ENCODE measurements at regions not wholly inside any gene's neighbourhood (a gene's known extent, or its start where the extent isn't known, plus 50 kb on each side); places are given as distances from the start of the nearest gene placed in this dataset.

- no peak overlapping the region for H3K18ac ChIP-seq (ENCODE audit: low read depth, low read length)
- no peaks in the 10 kb centered on the region for H4K20me1 ChIP-seq (ENCODE audit: insufficient read depth, low read length)
- H2BK120ac ChIP-seq (ENCODE audit: low read depth, low read length), result no peak overlapping the region
- no peak overlapping the region for H3K23ac ChIP-seq (ENCODE audit: low read depth, low read length)
- H3K27me3 ChIP-seq (ENCODE audit: control insufficient read depth, insufficient read depth, low read length), result peaks cover 5% of the 10 kb centered on the region; the same call in 1 of the 2 replicates
- H3K4me2 ChIP-seq (ENCODE audit: low read depth, low read length), result no peak overlapping the region
- no peak overlapping the region for H4K8ac ChIP-seq (ENCODE audit: low read depth in 2 of 2, low read length in 2 of 2)
- CTCF ChIA-PET, result no interaction called here
- H2AK9ac ChIP-seq (replicated peaks; ENCODE audit: low read depth, low read length, poor library complexity), result no peak overlapping the region
- no peaks in the 10 kb centered on the region for H3K79me1 ChIP-seq (ENCODE audit: low read depth in 1 of 2, low read length in 2 of 2)
- POLR2A ChIA-PET (ENCODE audit: unreplicated experiment), result no interaction called here
- ATAC-seq (ENCODE audit: low read depth) (no peak), DNase-seq (no peak)
- WGBS, 2 experiments (ENCODE audit: extremely low coverage in 2 of 2, insufficient read length in 1 of 2), result no CpG with 5 or more reads among the region's 3 CpGs
- no peak overlapping the region for H2BK20ac ChIP-seq (ENCODE audit: low read depth, low read length)
- H2AFZ ChIP-seq (replicated peaks; ENCODE audit: low read length, poor library complexity), result no peak overlapping the region
- no peak overlapping the region for H2AK5ac ChIP-seq (ENCODE audit: low read depth, low read length)
- dilution Hi-C loops (cut with HindIII; ENCODE audit: low sequenced_read_pairs, unreplicated experiment), result no loop called here
- in situ Hi-C loops (cut with MboI; ENCODE audit: low sequenced_read_pairs), result no loop called here
- no peak overlapping the region for H3K9ac ChIP-seq (ENCODE audit: low read depth, low read length)
- no peak overlapping the region for H3K14ac ChIP-seq (replicated peaks; ENCODE audit: low read depth, low read length)
- H3K9me3 ChIP-seq (ENCODE audit: control insufficient read depth, insufficient read depth, low read length), result no peaks in the 10 kb centered on the region
- no peak overlapping the region for H2BK5ac ChIP-seq (ENCODE audit: low read depth, low read length, poor library complexity, severe bottlenecking)
- H2BK15ac ChIP-seq (ENCODE audit: low read depth, low read length), result no peak overlapping the region
- H3K4ac ChIP-seq (ENCODE audit: low read depth, low read length), result no peak overlapping the region
- H3K56ac ChIP-seq (ENCODE audit: extremely low read depth, insufficient read depth, low read length), result no peak overlapping the region
- no peaks in the 10 kb centered on the region for H3K36me3 ChIP-seq (ENCODE audit: control insufficient read depth, insufficient read depth, low read length)
- no peak overlapping the region for H3K4me3 ChIP-seq (ENCODE audit: insufficient read depth, low read depth, low read length)
- H3K4me1 ChIP-seq (ENCODE audit: control insufficient read depth, insufficient read depth, low read length), result peaks cover 5% of the 10 kb centered on the region; the same call in 1 of the 2 replicates
- intact Hi-C loops (cut with micrococcal nuclease), result no loop called here
- no TSS peak for BruUV-seq (replicated peaks)
- H4K5ac ChIP-seq (ENCODE audit: low read depth, low read length), result no peak overlapping the region
- no peak overlapping the region for H4K91ac ChIP-seq (ENCODE audit: insufficient read depth, low read depth, low read length)
- H3K9me1 ChIP-seq (ENCODE audit: insufficient read depth, low read length), result peaks cover 4% of the 10 kb centered on the region; the same call in 1 of the 2 replicates
- TF ChIP-seq RCOR1 (IDR thresholded peaks at IDR 0.05; ENCODE audit: insufficient replicate concordance, low read length) (no peak), CTCF (conservative IDR thresholded peaks at IDR 0.05; ENCODE audit: low read depth, low read length) (no peak), RFX5 (IDR thresholded peaks at IDR 0.05; ENCODE audit: low read depth, low read length) (no peak), MAZ (IDR thresholded peaks at IDR 0.05; ENCODE audit: borderline replicate concordance, low read depth, low read length) (no peak), FOS (IDR thresholded peaks at IDR 0.05; ENCODE audit: low read depth, low read length) (no peak), MXI1 (IDR thresholded peaks at IDR 0.05; ENCODE audit: borderline replicate concordance, low read depth, low read length) (no peak), ELK1 (IDR thresholded peaks at IDR 0.05; ENCODE audit: borderline replicate concordance, low read depth, low read length) (no peak), POLR2A (IDR thresholded peaks at IDR 0.05; ENCODE audit: low read depth, low read length) (no peak), USF2 (IDR thresholded peaks at IDR 0.05; ENCODE audit: low read depth, low read length) (no peak), NFE2L2 (IDR thresholded peaks at IDR 0.05; ENCODE audit: low read depth, low read length) (no peak), CEBPB (IDR thresholded peaks at IDR 0.05; ENCODE audit: low read depth, low read length) (no peak), BHLHE40 (IDR thresholded peaks at IDR 0.05; ENCODE audit: low read depth, low read length) (no peak)
- H3K27ac ChIP-seq (ENCODE audit: insufficient read depth, low read length), result no peak overlapping the region
Measured at GRCh38 chr11:122436188-122436555, 219.3 kb upstream of the UBASH3B start.
